Omental fat pad (tissue), 3 donors: ENCODE measurements at regions not wholly inside any gene's neighbourhood (a gene's known extent, or its start where the extent isn't known, plus 50 kb on each side); places are given as distances from the start of the nearest gene placed in this dataset.

Experiments used
- ATAC-seq: fragments of 150-250 bp; one replicate; pipeline ENCODE4 v1.9.1; 2016; ENCODE audit warnings: mild to moderate bottlenecking, moderate library complexity; ENCODE audit not compliant: low FRiP score
- DNase-seq: peaks from one replicate; pipeline ENCODE4 v3.0.0-alpha.2; 2019; ENCODE audit warnings: low spot score
- CTCF ChIP-seq, 3 donors: fragments of 450-650 bp; IDR thresholded peaks; one replicate each; pipeline ENCODE4 v1.5.1; 2016 to 2017; ENCODE audit warnings: antibody characterized with exemption in 3 of 3, mild to moderate bottlenecking in 3 of 3, moderate library complexity in 2 of 3

GRCh38 chr10:91162050-91162494 is 58.4 kb upstream of the PCGF5 start:
- TF ChIP-seq CTCF (IDR thresholded peaks at IDR 0.05) = no peak
- DNase-seq (no peak), ATAC-seq (peak; percentile 18)

DNA sequence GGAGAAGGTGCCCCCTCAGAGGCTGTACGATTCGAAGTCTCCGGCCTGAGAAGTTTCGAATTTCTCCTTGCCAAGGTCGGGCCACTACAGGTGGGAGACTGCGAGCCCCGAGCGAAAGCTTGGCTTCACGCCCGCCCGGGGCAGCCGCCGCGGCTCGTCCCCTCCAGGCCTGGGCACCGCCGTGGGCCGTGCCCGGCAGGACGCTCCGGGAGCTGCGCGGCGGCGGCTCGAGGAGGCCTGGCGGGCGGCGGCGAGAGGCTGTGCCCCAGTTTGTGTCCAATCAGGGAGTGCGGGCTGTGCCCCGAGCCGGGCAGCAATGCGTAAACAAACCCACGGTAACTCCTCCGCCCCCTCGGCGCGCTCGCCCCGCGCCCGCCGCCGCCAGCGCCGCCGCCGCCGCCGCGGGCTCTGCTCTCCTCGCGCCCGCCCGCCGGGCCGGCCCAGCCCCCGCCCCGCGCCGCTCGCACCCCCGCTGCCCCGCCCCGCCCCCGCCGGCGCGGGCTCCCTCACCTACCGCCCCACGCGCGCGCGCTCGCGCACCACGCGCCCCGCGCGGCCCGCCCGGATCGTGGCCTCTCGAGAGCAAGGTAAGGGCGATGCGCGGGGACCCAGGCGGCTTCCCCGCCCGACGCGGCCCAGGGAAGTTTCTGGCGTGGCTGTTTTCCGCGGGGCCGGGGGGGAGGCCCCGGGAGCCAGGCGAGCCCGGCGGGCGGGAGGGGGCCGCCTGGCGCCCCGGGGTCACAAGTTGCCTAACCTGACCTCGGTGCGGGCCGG is 57.8 kb upstream of the PCGF5 start:
- peak; percentile 82 for ATAC-seq
- DNase-seq = no peak
- TF ChIP-seq CTCF (IDR thresholded peaks at IDR 0.05) = no peak

DNA sequence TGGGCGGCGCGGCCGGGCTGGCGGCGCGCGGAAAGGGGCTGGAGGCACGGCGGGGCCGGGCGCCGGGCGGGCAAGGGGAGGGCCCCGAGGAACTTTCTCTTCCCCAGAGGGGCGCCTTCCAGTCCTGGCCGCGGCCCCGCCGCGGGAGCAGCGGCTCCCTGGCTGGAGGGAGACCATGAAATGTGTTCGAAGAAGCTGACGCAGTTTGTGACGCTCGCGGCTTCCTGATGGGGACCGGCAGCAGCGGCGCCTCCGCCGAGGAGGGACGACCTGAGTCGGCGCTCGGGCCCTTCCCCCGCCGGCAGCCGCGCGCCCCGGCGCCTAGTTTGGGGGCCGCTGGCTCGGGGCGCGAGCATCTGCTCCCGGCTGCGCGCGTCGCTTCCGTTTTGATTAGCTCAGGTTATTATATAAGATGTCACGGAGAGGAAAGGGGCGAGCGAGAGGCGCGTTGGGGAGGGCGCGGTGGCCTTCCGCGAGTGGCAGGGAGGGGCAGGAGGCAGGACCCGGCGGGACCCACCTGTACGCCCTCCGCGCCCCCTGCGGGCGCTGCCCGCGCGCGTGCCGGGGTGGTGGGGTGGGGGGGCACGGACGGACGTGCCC is 57.1 kb upstream of the PCGF5 start:
- TF ChIP-seq CTCF (IDR thresholded peaks at IDR 0.05) = no peak
- no peak for DNase-seq
- ATAC-seq = peak; percentile 70

- ATAC-seq = peak; percentile 80
- peak; percentile 83 for DNase-seq
- TF ChIP-seq CTCF (IDR thresholded peaks at IDR 0.05) = no peak
These were observed 56.5 kb upstream of the PCGF5 start for GRCh38 chr10:91163869-91164474.

- DNase-seq (no peak), ATAC-seq (no peak)
- TF ChIP-seq CTCF (IDR thresholded peaks at IDR 0.05) = no peak
These were observed 55.9 kb upstream of the PCGF5 start for GRCh38 chr10:91164520-91165065.

- TF ChIP-seq CTCF (IDR thresholded peaks at IDR 0.05) = no peak
- DNase-seq (no peak), ATAC-seq (no peak)
These were observed 53.1 kb upstream of the PCGF5 start for GRCh38 chr10:91167406-91167805.
